Adrenal gland (tissue), 9 donors: ENCODE measurements at regions not wholly inside any gene's neighbourhood (a gene's known extent, or its start where the extent isn't known, plus 50 kb on each side); places are given as distances from the start of the nearest gene placed in this dataset.

ENCODE experiments used
- DNase-seq, 7 donors: peaks; one replicate each; pipeline ENCODE4 v3.0.0-alpha.2; 2019 to 2020
- H3K27ac ChIP-seq, 5 donors: fragments of 200-600 bp; sonication (generic) in 4 of 5; 1 replicate in 3 of 5; 2 replicates in 2 of 5; pipeline versions ENCODE4 v1.5.1 to v1.8.0; 2016 to 2020; ENCODE audit warnings: mild to moderate bottlenecking in 1 of 5
- H3K27me3 ChIP-seq: fragments of 200-600 bp; 2 replicates; pipeline ENCODE4 v1.8.0; 2021
- H3K36me3 ChIP-seq, 2 donors: fragments of 200-600 bp; replicated peaks in 1 of 2; 1 replicate in 1 of 2; 2 replicates in 1 of 2; pipeline versions ENCODE4 v1.5.1 to v1.8.0; 2018 to 2022
- H3K4me1 ChIP-seq, 2 donors: fragments of 200-600 bp; replicated peaks in 1 of 2; 1 replicate in 1 of 2; 2 replicates in 1 of 2; pipeline versions ENCODE4 v1.5.1 to v1.8.0; 2018 to 2021
- H3K4me3 ChIP-seq, 4 donors: fragments of 200-600 bp; sonication (generic) in 3 of 4; one replicate each; pipeline ENCODE4 v1.5.1; 2016 to 2018
- H3K9me3 ChIP-seq, 3 donors: fragments of 200-600 bp; sonication (generic) in 1 of 3; replicated peaks in 1 of 3; 1 replicate in 2 of 3; 2 replicates in 1 of 3; pipeline versions ENCODE4 v1.5.1 to v1.8.0; 2016 to 2021
- POLR2A ChIP-seq, 2 donors: fragments of 450-650 bp; IDR thresholded peaks; one replicate each; pipeline ENCODE4 v1.6.1; 2017; ENCODE audit warnings: antibody characterized with exemption in 2 of 2, mild to moderate bottlenecking in 2 of 2, moderate library complexity in 1 of 2
- WGBS, 4 donors: extraction: QIAGEN DNeasy Blood & Tissue Kit in 2 of 4; methylation state at CpG; one replicate each; pipeline versions ENCODE4 v1.1.5 to v1.1.7; 2013 to 2017; 5-methylcytosine and 5-hydroxymethylcytosine counted together
- intact Hi-C, 2 donors: fragments of 100-400 bp; cut with DNase I; formaldehyde crosslinking; loops; one replicate each; pipeline versions ENCODE4 v1.14.1 to v1.15.0; 2022 to 2023
- TF ChIP-seq, protein P1 (sequence below), 6 experiments: fragments of 450-650 bp in 4 of 6; fragments of 200-600 bp in 2 of 6; sonication (generic) in 1 of 6; IDR thresholded peaks; 1 replicate in 5 of 6; 2 replicates in 1 of 6; pipeline versions ENCODE4 v1.5.1 to v1.8.0; 2016 to 2021; ENCODE audit warnings: antibody characterized with exemption in 6 of 6, mild to moderate bottlenecking in 2 of 6, moderate library complexity in 1 of 6
- donor health status: healthy with polysubstance abuse.
- donor health status: Bipolar disorder and iron deficiency.
- donor health status: DM: yes; HTN: yes; CAD: no.
- donor health status: DM: no; HTN: no; CAD: no.
- donor health status: DM: no; HTN: no; CAD: no.

- Histone ChIP-seq H3K4me3 (no peak overlapping the region), H3K9me3 (no peaks in the 10 kb centered on the region), H3K27ac (no peak overlapping the region), H3K36me3 (no peaks in the 10 kb centered on the region), H3K4me1 (no peaks in the 10 kb centered on the region), H3K27me3 (peaks cover 4% of the 10 kb centered on the region)
- 75 to 84% (median 80%) methylated on average over 6 of the region's 6 CpGs for WGBS, 4 donors
- DNase-seq = no peak
- TF ChIP-seq POLR2A (IDR thresholded peaks at IDR 0.05) = no peak
- TF ChIP-seq, protein P1, sequence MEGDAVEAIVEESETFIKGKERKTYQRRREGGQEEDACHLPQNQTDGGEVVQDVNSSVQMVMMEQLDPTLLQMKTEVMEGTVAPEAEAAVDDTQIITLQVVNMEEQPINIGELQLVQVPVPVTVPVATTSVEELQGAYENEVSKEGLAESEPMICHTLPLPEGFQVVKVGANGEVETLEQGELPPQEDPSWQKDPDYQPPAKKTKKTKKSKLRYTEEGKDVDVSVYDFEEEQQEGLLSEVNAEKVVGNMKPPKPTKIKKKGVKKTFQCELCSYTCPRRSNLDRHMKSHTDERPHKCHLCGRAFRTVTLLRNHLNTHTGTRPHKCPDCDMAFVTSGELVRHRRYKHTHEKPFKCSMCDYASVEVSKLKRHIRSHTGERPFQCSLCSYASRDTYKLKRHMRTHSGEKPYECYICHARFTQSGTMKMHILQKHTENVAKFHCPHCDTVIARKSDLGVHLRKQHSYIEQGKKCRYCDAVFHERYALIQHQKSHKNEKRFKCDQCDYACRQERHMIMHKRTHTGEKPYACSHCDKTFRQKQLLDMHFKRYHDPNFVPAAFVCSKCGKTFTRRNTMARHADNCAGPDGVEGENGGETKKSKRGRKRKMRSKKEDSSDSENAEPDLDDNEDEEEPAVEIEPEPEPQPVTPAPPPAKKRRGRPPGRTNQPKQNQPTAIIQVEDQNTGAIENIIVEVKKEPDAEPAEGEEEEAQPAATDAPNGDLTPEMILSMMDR (IDR thresholded peaks at IDR 0.05) = no peak
- intact Hi-C loops = no loop called here
These were observed 59.2 kb upstream of the RPS6KA3 start for GRCh38 chrX:20325786-20326388.

DNA sequence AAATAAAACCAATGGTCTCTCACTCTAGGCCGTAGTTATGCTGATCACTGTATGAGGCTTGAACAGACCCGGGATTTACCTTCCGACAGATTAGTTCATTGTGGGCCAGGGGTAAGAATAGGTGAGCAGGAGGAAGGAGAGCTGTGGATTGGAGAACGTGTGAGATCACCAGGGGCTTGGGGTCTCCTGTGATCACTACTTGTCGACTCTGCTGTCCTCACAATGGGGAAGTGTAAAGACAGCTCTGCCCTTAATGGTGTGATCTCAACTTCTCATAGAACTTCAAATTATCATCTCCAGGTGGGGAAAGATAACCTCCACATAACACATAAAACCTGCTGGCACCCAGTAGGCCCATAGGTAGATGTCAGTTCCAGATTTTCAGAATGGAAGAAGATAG is 56.2 kb upstream of the RPS6KA3 start:
- intact Hi-C loops = no loop called here
- Histone ChIP-seq H3K27me3 (peaks cover 4% of the 10 kb centered on the region), H3K27ac (no peak overlapping the region), H3K9me3 (no peaks in the 10 kb centered on the region), H3K36me3 (no peaks in the 10 kb centered on the region), H3K4me1 (no peaks in the 10 kb centered on the region), H3K4me3 (no peak overlapping the region)
- WGBS, 4 donors = 66 to 85% (median 77%) methylated on average over 5 of the region's 5 CpGs
- no peak for DNase-seq
- TF ChIP-seq, protein P1 (IDR thresholded peaks at IDR 0.05) = no peak
- no peak for TF ChIP-seq POLR2A (IDR thresholded peaks at IDR 0.05)

DNA sequence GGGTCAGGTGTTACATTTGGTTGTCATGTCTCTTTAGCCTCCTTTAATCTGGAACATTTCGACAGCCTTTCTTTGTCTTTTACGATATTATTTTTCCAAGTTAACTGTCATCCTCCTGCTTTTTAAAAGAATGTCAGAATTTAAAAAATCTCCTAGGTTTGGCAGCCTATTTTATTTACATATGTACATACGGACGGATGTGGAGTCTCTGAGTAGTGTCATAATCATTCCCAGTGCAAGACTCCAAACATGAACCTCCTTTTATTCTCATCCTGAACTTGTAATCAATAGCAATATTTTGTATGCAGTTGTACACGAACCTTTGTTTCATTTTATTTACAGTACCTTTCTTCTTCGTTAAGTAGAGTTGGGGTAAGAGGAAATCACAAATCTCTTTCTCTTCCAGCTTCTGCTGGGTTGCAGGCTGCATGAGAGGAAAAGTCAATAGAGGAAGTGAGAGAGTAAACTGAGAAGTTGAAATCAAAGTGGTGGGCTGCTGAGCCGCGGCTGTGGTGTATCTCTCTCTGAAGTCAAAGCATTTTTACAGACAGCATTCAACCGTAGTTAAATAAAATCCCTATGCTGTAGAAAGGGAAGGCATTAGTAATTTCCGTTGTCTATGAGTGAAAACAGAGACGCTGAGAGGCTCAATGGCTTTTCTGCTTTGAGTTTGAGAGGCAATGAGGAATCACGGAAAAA is 53.9 kb upstream of the RPS6KA3 start:
- Histone ChIP-seq H3K4me3 (no peak overlapping the region), H3K9me3 (no peaks in the 10 kb centered on the region), H3K27me3 (peaks cover 4% of the 10 kb centered on the region), H3K27ac (no peak overlapping the region), H3K36me3 (no peaks in the 10 kb centered on the region), H3K4me1 (no peaks in the 10 kb centered on the region)
- TF ChIP-seq, protein P1 (IDR thresholded peaks at IDR 0.05) = no peak
- no peak for TF ChIP-seq POLR2A (IDR thresholded peaks at IDR 0.05)
- DNase-seq = peak in 1 of 7 donors; percentile 4
- WGBS, 4 donors = 48 to 54% (median 50%) methylated on average over 12 of the region's 12 CpGs
- intact Hi-C loops = no loop called here

DNA sequence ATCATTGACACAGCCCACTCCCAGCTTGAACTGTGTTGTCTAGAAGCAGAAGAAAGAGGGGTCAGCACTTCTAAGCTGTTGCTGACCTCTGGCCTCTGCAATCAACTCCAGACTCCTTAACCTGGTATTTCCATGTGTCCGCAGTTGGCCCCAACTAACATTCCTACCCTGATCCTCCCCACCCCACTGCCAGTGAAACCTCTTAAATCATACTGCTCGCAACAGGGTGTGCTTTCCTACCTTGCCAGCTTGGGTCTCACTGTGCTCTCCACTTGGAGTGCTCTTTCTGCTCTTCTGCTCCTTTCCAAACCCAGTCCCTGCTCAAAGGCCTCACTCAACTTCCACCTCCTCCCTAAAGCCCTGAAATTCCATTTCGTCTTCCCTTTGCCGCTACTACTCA is 52.3 kb upstream of the RPS6KA3 start:
- DNase-seq = no peak
- no peaks in the 10 kb centered on the region for H3K9me3 ChIP-seq
- WGBS, 4 donors = 76 to 96% (median 90%) methylated on average over 4 of the region's 4 CpGs
- no peak overlapping the region for H3K27ac ChIP-seq
- H3K27me3 ChIP-seq = peaks cover 4% of the 10 kb centered on the region
- intact Hi-C loops = no loop called here
- H3K36me3 ChIP-seq = no peaks in the 10 kb centered on the region
- no peaks in the 10 kb centered on the region for H3K4me1 ChIP-seq
- H3K4me3 ChIP-seq = no peak overlapping the region
- TF ChIP-seq, protein P1 (IDR thresholded peaks at IDR 0.05) = no peak
- no peak for TF ChIP-seq POLR2A (IDR thresholded peaks at IDR 0.05)
